ENCODE measurements at regions not wholly inside any gene's neighbourhood (a gene's known extent, or its start where the extent isn't known, plus 50 kb on each side); places are given as distances from the start of the nearest gene placed in this dataset.
"Not testable (repeated sequence)": the region's sequence is repeated elsewhere in the genome, so short reads cannot be mapped to it uniquely, and the experiment has no call there.

- H3K4me3 ChIP-seq (ENCODE audit: low read depth in 1 of 2, low read length in 2 of 2), result no peak overlapping the region
- H3K4me1 ChIP-seq (ENCODE audit: control insufficient read depth in 2 of 2, insufficient read depth in 2 of 2, low read length in 1 of 2), result no peaks in the 10 kb centered on the region
- peaks cover 0 to 9% of the 10 kb centered on the region in 2 donors for H3K9me3 ChIP-seq (ENCODE audit: control insufficient read depth in 2 of 2, insufficient read depth in 1 of 2, low read depth in 1 of 2, low read length in 1 of 2)
- H3K27ac ChIP-seq (ENCODE audit: low read depth in 2 of 2, low read length in 1 of 2), result no peak overlapping the region
- H3K27me3 ChIP-seq (ENCODE audit: control insufficient read depth in 1 of 2, insufficient read depth in 2 of 2, low read length in 2 of 2), result no peaks in the 10 kb centered on the region
- H3K36me3 ChIP-seq (ENCODE audit: control insufficient read depth in 2 of 2, insufficient read depth in 2 of 2, low read length in 1 of 2), result no peaks in the 10 kb centered on the region
- 79 to 81% methylated on average over 6 of the region's 6 CpGs for WGBS, 2 donors
Observed at GRCh38 chr12:124647316-124647715, 79.9 kb upstream of the NCOR2 start.

DNA sequence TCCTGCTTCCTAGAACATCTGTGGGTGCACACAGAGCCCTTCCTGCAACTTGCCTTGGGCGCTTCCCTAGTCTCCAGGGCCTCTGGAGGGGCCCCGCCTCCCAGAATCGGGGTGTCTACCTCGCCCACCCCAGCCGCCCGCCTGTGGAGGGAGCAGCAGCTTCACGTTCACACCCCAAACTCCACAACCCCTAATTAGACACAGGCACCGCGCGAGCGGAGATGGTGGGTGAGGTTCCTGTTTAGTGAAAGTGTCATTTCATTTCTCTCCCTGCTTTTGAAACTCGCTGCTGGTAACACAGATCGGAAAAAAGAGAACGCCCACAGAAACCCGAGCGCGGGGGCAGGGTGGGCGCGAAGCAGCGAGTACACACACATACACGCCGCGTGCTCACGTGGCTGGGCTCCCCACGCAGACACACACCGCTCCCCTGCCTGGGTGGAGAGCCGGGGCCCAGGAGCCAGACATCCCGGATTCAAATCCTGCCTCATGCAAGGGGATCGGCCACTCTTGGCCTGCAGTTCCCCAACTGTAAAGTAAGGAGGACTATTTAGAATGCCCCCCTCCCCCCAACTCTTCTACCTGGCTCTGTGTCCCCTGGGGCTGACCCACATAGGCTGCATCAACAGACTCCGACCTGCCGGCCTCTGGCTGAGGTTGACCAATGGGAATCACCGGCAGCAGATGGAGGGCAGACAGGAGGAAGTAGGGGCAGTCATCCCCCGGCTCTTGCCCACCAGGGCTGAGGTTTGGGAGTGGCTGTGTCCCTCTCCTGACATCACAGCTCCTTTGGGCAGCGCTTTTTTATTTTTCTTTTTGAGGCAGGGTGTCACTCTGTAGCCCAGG, 79.2 kb upstream of the NCOR2 start:
- 46 to 51% methylated on average over 34 of the region's 34 CpGs for WGBS, 2 donors

DNA sequence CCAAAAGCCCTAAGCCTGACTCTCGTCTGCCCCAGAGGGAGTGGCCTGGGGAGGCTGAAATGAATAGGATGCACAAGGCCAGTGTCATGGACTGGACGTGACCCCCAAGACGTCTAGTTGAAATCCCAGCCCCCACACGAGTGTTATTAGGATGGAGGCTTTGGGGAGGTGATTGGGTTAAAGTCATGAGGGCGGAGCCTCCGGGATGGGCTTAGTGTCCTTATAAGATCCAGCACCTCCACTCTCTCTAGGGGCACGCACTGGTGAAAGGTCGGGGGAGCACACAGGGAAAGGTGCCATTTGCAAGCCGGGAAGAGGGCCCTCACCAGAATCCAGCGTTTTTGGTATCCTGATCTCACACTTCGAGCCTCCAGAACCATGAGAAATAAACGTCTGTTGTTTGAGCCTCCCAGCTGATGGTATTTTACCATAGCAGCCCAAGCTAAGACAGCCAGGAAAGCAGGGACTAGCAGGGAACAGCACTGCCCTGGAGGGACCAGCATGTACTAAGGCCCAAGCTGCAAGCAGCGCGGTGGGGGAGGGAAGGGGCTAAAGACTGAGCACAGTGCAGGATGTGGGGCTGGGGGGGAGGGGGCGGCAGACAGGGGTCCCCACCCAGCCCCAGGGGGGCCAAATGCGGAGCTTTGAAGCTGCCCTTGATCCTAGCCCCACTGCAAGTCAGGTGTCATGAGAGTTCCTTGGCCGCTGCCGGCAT, 78.3 kb upstream of the NCOR2 start:
- Histone ChIP-seq H3K4me1 (ENCODE audit: control insufficient read depth in 2 of 2, insufficient read depth in 2 of 2, low read length in 1 of 2) (no peaks in the 10 kb centered on the region), H3K4me3 (ENCODE audit: low read depth in 1 of 2, low read length in 2 of 2) (no peak overlapping the region), H3K27ac (ENCODE audit: low read depth in 2 of 2, low read length in 1 of 2) (no peak overlapping the region), H3K27me3 (ENCODE audit: control insufficient read depth in 1 of 2, insufficient read depth in 2 of 2, low read length in 2 of 2) (no peaks in the 10 kb centered on the region), H3K9me3 (ENCODE audit: control insufficient read depth in 2 of 2, insufficient read depth in 1 of 2, low read depth in 1 of 2, low read length in 1 of 2) (peaks cover 0 to 9% of the 10 kb centered on the region in 2 donors), H3K36me3 (ENCODE audit: control insufficient read depth in 2 of 2, insufficient read depth in 2 of 2, low read length in 1 of 2) (no peaks in the 10 kb centered on the region)
- 72 to 73% methylated on average over 18 of the region's 18 CpGs for WGBS, 2 donors

More for the DNA sequence above, 79.2 kb upstream of the NCOR2 start:
- H3K4me1 ChIP-seq (ENCODE audit: control insufficient read depth in 2 of 2, insufficient read depth in 2 of 2, low read length in 1 of 2), result no peaks in the 10 kb centered on the region
- H3K4me3 ChIP-seq (ENCODE audit: low read depth in 1 of 2, low read length in 2 of 2), result no peak overlapping the region
- H3K27me3 ChIP-seq (ENCODE audit: control insufficient read depth in 1 of 2, insufficient read depth in 2 of 2, low read length in 2 of 2), result no peaks in the 10 kb centered on the region
- no peaks in the 10 kb centered on the region for H3K36me3 ChIP-seq (ENCODE audit: control insufficient read depth in 2 of 2, insufficient read depth in 2 of 2, low read length in 1 of 2)
- peaks cover 0 to 9% of the 10 kb centered on the region in 2 donors for H3K9me3 ChIP-seq (ENCODE audit: control insufficient read depth in 2 of 2, insufficient read depth in 1 of 2, low read depth in 1 of 2, low read length in 1 of 2)
- no peak overlapping the region for H3K27ac ChIP-seq (ENCODE audit: low read depth in 2 of 2, low read length in 1 of 2)

DNA sequence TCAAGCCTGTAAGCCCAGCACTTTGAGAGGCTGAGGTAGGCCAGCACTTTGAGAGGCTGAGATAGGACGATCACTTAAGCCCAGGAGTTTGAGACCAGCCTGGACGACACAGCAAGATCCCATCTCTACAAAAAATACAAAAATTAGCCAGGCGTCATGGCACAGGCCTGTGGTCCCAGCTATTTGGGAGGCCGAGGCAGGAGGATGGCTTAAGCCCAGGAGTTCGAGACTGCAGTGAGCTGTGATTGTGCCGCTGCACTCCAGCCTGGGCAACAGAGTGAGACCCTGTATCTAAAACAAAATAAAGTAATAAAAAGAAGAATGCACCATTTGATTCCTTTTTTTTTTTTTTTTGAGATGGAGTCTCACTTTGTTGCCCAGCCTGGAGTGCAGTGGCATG, 76.4 kb upstream of the NCOR2 start:
- not testable (repeated sequence) for H3K27me3 ChIP-seq (ENCODE audit: control insufficient read depth in 1 of 2, insufficient read depth in 2 of 2, low read length in 2 of 2); H3K27ac ChIP-seq (ENCODE audit: low read depth in 2 of 2, low read length in 1 of 2); H3K4me3 ChIP-seq (ENCODE audit: low read depth in 1 of 2, low read length in 2 of 2); H3K9me3 ChIP-seq (ENCODE audit: control insufficient read depth in 2 of 2, insufficient read depth in 1 of 2, low read depth in 1 of 2, low read length in 1 of 2); H3K4me1 ChIP-seq (ENCODE audit: control insufficient read depth in 2 of 2, insufficient read depth in 2 of 2, low read length in 1 of 2); H3K36me3 ChIP-seq (ENCODE audit: control insufficient read depth in 2 of 2, insufficient read depth in 2 of 2, low read length in 1 of 2)
- 94 to 96% methylated on average over 6 of the region's 6 CpGs for WGBS, 2 donors

- WGBS, 2 donors, result 90 to 92% methylated on average over 8 of the region's 8 CpGs
- H3K27me3 ChIP-seq (ENCODE audit: control insufficient read depth in 1 of 2, insufficient read depth in 2 of 2, low read length in 2 of 2), result no peaks in the 10 kb centered on the region
- H3K4me3 ChIP-seq (ENCODE audit: low read depth in 1 of 2, low read length in 2 of 2), result no peak overlapping the region
- no peaks in the 10 kb centered on the region for H3K36me3 ChIP-seq (ENCODE audit: control insufficient read depth in 2 of 2, insufficient read depth in 2 of 2, low read length in 1 of 2)
- peaks cover 0 to 2% of the 10 kb centered on the region in 2 donors for H3K9me3 ChIP-seq (ENCODE audit: control insufficient read depth in 2 of 2, insufficient read depth in 1 of 2, low read depth in 1 of 2, low read length in 1 of 2)
- peaks cover 0 to 11% of the 10 kb centered on the region in 2 donors for H3K4me1 ChIP-seq (ENCODE audit: control insufficient read depth in 2 of 2, insufficient read depth in 2 of 2, low read length in 1 of 2)
- H3K27ac ChIP-seq (ENCODE audit: low read depth in 2 of 2, low read length in 1 of 2), result no peak overlapping the region
Observed at GRCh38 chr12:124642105-124642504, 74.7 kb upstream of the NCOR2 start.

- 77 to 86% methylated on average over 6 of the region's 6 CpGs for WGBS, 2 donors
- no peaks in the 10 kb centered on the region for H3K27me3 ChIP-seq (ENCODE audit: control insufficient read depth in 1 of 2, insufficient read depth in 2 of 2, low read length in 2 of 2)
Observed at GRCh38 chr12:124641591-124641990, 74.2 kb upstream of the NCOR2 start.

DNA sequence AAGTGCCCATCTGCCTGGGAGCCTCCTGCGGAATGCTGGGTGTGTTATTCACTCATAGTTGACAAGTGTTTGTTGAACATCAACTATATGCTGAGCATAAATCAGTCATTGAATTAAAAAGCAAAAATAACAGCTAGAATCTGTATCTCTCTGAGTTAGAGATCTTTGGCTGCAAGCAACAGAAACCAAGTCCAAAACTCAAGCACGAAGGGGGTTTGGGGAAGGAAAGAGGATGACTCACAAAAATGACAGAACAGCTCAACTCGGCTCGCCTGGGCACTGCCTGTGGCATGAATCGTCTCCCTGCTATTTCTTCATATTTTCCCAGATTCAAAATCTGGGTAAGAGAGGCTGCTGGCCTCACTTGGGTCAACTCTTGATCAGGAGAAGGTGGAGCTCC, 72.6 kb upstream of the NCOR2 start:
- 25 to 46% methylated on average over 5 of the region's 5 CpGs for WGBS, 2 donors
- H3K9me3 ChIP-seq (ENCODE audit: control insufficient read depth in 2 of 2, insufficient read depth in 1 of 2, low read depth in 1 of 2, low read length in 1 of 2), result peaks cover 0 to 2% of the 10 kb centered on the region in 2 donors
- peaks cover 0 to 11% of the 10 kb centered on the region in 2 donors for H3K4me1 ChIP-seq (ENCODE audit: control insufficient read depth in 2 of 2, insufficient read depth in 2 of 2, low read length in 1 of 2)
- no peaks in the 10 kb centered on the region for H3K27me3 ChIP-seq (ENCODE audit: control insufficient read depth in 1 of 2, insufficient read depth in 2 of 2, low read length in 2 of 2)
- H3K36me3 ChIP-seq (ENCODE audit: control insufficient read depth in 2 of 2, insufficient read depth in 2 of 2, low read length in 1 of 2), result no peaks in the 10 kb centered on the region
- no peak overlapping the region for H3K4me3 ChIP-seq (ENCODE audit: low read depth in 1 of 2, low read length in 2 of 2)
- H3K27ac ChIP-seq (ENCODE audit: low read depth in 2 of 2, low read length in 1 of 2), result no peak overlapping the region

More at GRCh38 chr12:124641591-124641990, 74.2 kb upstream of the NCOR2 start:
- H3K9me3 ChIP-seq (ENCODE audit: control insufficient read depth in 2 of 2, insufficient read depth in 1 of 2, low read depth in 1 of 2, low read length in 1 of 2), result peaks cover 0 to 2% of the 10 kb centered on the region in 2 donors
- H3K36me3 ChIP-seq (ENCODE audit: control insufficient read depth in 2 of 2, insufficient read depth in 2 of 2, low read length in 1 of 2), result no peaks in the 10 kb centered on the region
- no peak overlapping the region for H3K4me3 ChIP-seq (ENCODE audit: low read depth in 1 of 2, low read length in 2 of 2)
- no peak overlapping the region for H3K27ac ChIP-seq (ENCODE audit: low read depth in 2 of 2, low read length in 1 of 2)
- peaks cover 0 to 11% of the 10 kb centered on the region in 2 donors for H3K4me1 ChIP-seq (ENCODE audit: control insufficient read depth in 2 of 2, insufficient read depth in 2 of 2, low read length in 1 of 2)

GRCh38 chr12:124639122-124639806, 71.9 kb upstream of the NCOR2 start:
- 40 to 48% methylated on average over 6 of the region's 6 CpGs for WGBS, 2 donors
- H3K27me3 ChIP-seq (ENCODE audit: control insufficient read depth in 1 of 2, insufficient read depth in 2 of 2, low read length in 2 of 2), result no peaks in the 10 kb centered on the region
- peaks cover 0 to 2% of the 10 kb centered on the region in 2 donors for H3K9me3 ChIP-seq (ENCODE audit: control insufficient read depth in 2 of 2, insufficient read depth in 1 of 2, low read depth in 1 of 2, low read length in 1 of 2)
- H3K4me3 ChIP-seq (ENCODE audit: low read depth in 1 of 2, low read length in 2 of 2), result no peak overlapping the region
- no peak overlapping the region for H3K27ac ChIP-seq (ENCODE audit: low read depth in 2 of 2, low read length in 1 of 2)
- no peaks in the 10 kb centered on the region for H3K36me3 ChIP-seq (ENCODE audit: control insufficient read depth in 2 of 2, insufficient read depth in 2 of 2, low read length in 1 of 2)
- peaks cover 0 to 11% of the 10 kb centered on the region in 2 donors for H3K4me1 ChIP-seq (ENCODE audit: control insufficient read depth in 2 of 2, insufficient read depth in 2 of 2, low read length in 1 of 2)

DNA sequence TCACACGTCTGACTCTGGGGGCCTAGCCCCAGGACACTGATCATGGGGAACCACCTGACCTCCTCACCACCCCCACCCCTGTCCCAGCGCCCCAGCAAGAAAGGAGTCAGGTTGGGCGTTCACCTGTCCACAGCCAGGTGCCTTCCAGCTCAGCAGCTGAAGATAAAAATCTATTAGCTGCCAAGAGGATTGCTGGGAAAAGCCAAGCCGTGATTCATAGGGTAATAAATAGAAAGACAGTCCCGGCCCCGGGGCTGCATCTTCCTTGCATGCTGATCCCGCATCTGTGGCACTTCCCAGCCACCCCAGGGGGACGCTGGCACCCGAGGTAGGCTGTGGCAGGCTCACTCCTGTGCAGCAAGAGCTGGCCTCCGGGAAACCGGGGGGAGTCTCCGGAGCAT, 70.2 kb upstream of the NCOR2 start:
- no peaks in the 10 kb centered on the region for H3K36me3 ChIP-seq (ENCODE audit: control insufficient read depth in 2 of 2, insufficient read depth in 2 of 2, low read length in 1 of 2)
- WGBS, 2 donors, result 42 to 49% methylated on average over 12 of the region's 12 CpGs
- H3K9me3 ChIP-seq (ENCODE audit: control insufficient read depth in 2 of 2, insufficient read depth in 1 of 2, low read depth in 1 of 2, low read length in 1 of 2), result peaks cover 0 to 2% of the 10 kb centered on the region in 2 donors
- H3K27me3 ChIP-seq (ENCODE audit: control insufficient read depth in 1 of 2, insufficient read depth in 2 of 2, low read length in 2 of 2), result no peaks in the 10 kb centered on the region
- H3K27ac ChIP-seq (ENCODE audit: low read depth in 2 of 2, low read length in 1 of 2), result peak overlapping the region; percentile 31 to 33
- H3K4me1 ChIP-seq (ENCODE audit: control insufficient read depth in 2 of 2, insufficient read depth in 2 of 2, low read length in 1 of 2), result peaks cover 0 to 15% of the 10 kb centered on the region in 2 donors
- H3K4me3 ChIP-seq (ENCODE audit: low read depth in 1 of 2, low read length in 2 of 2), result no peak overlapping the region
